ENCODE measurements at regions not wholly inside any gene's neighbourhood (a gene's known extent, or its start where the extent isn't known, plus 50 kb on each side); places are given as distances from the start of the nearest gene placed in this dataset.

DNA sequence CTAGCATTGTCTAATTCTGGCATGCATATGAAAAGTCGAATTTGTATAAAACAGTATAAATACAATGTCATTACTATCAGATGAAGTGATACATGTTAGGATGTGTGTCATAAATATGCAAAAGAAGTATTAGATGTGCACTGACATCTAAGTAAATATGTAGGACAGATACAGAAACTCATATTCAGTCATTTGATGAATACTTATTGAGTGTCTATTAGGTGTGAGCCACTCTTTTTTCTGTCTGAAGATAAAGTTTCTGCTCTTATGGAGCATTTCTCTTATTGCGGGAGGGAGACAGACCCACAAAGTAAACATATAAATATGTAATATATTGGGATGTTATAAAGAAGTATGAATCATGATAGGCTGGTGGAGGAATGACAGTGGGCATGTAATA, 426.6 kb upstream of the B3GALT2 start:
- no peak for DNase-seq

DNA sequence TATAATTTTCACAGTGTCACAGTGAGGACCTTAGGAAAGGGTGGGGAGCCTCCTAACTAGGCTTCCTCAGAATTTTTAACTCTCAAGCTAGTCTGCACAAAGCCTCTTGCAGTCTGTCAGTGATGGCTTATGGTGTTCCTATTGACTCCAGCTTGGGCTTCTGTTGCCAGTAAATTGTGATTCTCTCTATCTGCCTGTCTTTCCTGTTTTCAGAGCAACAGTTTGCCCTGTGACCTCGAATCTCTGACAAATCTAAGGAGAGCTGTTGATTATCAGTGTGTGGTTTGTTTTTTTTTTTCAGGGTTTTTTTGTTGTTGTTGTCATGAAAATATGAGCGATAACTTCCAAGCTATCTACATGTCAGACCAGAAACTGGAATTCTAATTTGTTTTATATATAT, 423.2 kb upstream of the B3GALT2 start:
- no peak for DNase-seq

DNA sequence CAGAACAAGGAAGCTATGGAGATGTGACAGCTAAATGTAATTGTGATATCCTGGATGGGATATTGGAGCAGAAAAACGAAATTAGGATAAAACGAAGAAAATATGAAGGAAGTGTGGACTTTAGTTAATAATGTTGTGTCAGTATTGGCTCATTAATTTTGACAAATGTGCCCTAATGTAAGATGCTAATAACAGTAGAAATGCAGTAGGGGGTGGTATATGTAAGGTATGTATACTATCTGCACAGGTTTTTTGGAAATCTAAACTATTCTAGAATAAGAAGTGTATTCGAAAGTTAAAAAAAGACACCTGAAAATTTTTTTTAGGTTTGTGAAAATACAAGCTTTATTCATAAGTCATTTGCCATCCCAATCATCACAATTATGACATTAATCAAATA, 421.4 kb upstream of the B3GALT2 start:
- DNase-seq = no peak

DNA sequence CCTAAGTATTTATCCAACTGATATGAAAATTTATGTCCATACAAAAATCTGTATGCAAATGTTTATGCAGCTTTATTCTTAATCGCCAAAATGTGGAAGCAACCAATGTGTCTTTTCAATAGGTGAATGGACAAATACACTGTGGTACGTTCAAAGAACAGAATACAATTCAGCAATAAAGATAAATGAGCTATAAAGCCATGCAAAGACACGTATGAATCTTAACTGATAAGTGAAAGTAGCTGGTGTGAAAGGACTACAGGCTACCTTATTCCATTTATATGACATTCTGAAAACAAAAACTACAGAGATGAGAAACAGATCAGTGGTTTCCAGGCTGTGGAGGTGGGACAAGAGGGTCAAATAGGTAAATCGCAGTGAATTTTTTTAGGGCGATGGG, 419.6 kb upstream of the B3GALT2 start:
- no peak for DNase-seq

DNA sequence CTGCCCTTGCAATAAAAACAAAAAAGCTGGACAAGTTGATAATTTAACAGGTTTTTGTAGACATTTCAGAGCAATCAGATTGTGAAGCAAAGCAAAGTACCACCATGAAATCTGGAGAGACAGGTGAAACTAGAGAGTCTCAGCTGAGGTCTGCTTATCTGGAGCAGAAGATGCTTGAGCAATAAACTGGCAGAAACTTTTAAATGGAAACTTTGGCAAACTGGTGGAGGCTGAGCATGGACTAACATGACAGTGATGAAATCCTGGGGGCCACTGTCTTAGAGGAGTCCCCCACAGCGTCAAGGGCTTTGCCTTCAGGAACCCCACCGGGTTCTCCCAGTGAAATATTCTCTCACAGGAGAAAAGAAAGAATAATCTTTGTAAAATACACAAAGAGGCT, 416.3 kb upstream of the B3GALT2 start:
- DNase-seq = no peak

DNA sequence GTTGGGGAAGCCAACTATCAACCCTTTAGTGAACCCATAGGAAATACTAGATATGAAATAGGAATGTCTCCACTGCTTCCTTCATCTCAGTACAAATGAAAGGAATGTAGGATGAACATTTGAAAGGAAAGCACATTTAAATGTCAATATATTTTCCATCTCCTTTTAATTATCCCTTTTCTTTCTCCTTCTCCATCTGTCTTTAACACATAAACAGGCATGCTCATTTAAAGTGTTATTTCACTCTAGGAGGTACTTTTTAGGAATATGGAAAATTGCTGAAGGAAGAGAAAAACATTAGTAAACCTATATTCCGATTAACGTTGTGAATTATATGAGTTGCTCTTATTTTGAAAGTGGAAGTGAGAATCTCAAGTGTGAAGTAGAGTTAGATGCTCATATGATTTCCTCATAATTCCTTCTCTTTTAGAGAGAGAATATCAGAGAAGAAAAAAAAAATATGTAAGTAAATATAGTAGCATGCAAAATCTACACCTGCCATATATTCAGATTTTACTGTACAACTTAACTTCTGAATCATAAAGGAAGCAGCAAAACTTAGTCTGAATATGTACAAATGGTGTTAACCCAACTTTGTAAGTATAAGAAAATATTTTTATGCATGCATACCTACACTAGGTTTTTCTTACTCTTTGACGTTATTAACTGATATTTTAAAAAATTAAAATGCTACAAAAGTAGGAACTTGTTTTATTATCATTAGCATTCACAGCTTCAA, 406.9 kb upstream of the B3GALT2 start:
- no peak for DNase-seq

DNA sequence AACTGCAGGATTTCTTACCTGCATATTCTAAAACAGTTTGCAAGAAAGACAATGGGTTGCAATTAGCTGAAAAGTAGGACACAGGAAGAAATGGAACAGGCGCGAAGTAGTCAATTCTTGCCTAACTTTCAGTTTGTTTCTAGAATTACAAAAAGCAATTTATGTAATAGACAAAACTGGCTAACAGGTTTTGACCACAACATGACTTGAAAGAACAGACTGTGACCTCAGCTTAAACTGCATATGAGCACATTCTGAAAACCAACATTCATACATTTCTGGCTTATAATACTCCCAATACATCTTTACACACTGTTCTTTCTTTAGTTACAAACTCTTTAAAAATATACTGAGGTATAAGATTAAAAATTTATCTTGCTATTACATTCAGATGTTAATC, 405.9 kb upstream of the B3GALT2 start:
- DNase-seq = no peak

DNA sequence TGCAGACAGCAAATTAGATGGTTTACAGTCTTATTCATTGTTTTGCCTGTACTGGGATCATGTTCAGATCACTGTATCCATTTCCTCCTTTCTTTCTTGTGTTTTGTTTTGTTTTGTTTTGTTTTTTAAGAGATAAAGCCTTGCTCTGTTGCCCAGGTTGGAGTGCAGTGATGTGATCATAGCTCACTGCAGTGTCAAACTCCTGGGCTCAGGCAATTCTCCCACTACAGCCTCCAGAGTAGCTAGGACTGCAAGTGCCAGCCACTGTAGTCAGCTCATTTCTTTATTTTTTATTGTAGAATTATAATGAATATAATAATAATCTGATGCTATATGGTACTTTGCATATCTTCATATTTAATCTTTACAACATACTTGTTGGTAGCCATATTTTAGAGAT, 403.7 kb upstream of the B3GALT2 start:
- DNase-seq = no peak

DNA sequence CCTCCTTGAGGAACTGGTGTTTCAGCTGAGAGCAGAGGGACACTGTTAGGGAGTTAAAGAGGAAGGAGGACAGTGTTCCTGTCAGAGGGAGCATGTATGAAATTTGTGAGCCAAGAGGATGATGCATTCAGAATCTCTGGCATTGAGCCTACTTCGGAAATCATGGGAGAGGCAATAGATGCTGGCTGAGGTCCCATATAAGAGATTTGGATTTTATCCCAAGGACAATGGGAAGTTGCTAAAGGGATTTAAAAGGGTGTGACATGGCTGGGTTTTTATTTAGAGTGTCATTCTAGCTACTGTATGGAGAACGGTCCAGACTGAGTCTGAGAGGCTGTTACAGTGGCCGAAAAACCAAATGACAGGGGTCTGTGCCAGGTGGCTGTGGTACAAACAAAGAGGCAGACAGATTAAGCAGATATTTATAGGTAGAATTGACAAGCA, 403.2 kb upstream of the B3GALT2 start:
- DNase-seq = no peak

DNA sequence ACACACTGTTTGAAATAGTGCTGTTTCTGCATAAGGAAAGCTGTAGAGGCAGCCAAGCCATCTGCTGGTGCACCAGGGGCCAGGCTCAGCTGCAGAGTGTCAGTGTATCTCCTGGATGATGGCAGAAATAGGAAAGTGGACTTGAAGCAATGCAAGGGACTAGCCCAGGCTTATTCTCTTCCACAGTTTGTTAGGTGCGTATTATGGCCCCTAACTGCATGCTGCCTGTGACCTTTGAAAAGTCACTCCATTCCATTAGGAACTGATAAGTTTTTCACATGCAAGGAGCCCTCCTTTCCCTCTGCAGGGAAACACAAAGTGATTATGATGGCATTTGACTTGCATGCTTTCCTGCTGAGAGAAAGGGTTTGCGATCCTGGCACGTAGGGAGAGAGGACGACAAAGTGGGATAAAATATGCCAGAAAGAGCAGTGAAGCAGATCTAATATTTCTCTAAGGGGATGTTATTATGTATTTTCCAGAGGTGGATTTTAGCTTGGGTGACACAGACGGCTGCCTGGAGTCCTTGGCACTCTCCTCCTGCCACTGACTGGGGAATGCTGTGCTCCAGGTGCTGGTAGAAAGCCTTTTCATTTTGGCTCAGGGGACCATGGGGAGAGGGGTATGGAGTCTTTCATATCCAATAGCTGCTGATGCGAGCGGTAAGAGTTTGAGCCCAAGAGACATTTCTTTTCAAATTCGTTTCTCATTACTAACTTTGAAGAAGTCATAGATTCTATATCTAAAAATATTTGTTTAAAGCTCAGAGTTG, 402.1 kb upstream of the B3GALT2 start:
- DNase-seq = no peak

DNA sequence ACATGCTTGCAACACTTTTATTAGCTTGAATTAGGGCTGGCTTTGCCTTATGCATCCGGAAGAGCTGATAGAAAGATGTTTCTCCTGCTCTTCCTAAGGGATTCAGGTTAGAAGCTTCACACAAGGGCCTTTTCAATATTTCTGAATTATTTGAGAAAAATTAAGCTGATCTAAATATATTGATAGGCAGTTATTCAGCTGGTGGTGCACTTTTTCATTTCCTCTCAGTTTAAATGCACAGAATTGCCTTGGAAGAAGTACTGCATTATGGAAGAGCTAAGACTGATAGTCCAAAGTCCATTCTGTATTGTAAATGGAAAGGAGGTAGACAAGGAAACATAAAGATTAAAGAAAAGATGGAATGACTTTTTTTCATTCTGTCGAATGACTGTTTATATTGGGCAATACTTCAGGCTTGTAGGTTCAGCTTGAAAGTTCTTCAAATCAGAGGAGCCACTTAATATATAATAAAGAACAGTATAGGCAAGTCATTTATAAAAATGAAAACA, 398.4 kb upstream of the B3GALT2 start:
- DNase-seq = no peak

DNA sequence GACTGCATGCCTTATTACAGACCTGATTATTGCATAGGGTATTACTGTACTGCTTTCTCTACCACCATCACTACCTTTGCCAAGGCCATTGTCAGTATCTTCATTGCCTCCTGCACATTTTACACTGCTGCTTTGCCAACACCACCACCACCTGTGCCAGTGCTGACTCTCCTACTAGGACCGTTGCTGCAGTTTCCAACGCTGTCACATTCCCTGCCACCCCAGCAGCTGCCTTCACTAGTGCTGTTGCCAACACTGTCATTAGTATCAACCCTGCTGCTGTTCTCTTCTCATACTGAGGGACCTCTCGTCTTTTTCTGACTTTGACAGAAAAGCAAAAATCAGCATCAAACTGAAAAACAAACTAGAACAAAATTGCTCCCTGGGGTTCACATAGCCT, 394.9 kb upstream of the B3GALT2 start:
- no peak for DNase-seq

DNA sequence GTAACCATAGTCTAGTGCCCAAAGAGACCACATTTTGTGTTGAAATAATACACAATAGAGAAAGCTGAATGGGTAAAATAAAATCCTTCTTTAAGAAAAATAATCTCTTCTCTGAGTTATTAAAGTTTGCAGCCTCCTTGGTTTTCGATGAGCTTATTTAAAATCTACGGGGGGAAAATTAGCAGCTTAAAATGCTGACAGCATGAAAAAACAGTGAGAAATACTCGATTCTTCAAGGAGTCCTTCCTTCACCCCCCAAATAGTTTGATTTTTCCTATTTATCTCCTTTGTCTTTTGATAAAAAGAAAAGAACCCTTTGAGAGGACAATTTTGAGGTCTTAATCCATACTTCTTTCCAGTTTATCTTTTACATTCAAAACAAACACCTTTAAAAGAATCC, 394.0 kb upstream of the B3GALT2 start:
- DNase-seq = no peak

DNA sequence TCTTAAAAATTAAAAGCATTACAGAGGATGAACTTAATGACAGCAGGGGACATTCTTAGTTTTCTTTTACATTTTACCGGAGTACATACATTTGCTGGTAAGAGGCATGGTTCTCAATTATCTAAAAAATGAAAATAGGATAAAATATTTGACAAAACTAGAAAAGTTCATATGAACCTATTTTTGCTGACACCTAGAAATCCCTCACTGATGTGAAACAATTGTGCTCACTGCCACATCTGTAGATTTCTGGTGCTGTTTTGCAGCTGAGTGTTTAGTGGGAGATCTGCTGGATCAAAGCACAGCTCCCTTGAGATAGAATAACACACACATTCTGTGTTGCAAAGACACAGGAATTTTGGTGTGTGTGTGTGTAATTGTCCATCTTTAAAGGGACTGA, 392.9 kb upstream of the B3GALT2 start:
- DNase-seq = no peak

DNA sequence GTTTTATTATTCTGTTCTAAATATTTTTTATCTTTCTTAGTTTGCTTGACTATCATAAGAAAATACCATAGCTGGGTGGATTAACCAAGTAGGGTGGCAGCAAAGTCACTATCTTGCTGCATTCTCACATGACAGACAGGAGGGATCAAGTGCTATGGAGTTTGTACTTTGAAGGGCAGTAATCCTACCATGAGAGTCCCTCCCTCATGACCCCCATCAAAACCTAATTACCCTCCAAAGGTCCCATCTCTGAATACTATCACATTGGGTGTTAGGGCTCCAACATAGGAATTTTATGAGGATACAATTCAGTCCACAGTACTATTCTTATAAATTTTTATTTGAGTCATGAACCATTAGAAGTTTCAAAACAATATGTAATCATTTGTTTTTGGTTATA, 388.5 kb upstream of the B3GALT2 start:
- DNase-seq = no peak

DNA sequence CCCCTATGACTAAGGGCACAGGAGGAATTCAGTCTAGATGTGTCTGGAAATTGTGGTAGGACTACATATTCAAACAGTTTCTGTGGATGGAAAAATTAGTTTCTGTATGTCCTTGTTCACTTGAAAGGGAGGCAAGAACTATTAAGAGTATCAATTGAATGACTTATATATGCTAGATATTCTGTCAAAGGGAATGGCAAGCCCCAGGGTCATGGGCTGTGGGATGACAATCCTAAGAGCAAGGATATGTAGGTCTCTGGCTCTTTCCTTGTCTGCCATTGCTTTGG, 383.5 kb upstream of the B3GALT2 start:
- no peak for DNase-seq

DNA sequence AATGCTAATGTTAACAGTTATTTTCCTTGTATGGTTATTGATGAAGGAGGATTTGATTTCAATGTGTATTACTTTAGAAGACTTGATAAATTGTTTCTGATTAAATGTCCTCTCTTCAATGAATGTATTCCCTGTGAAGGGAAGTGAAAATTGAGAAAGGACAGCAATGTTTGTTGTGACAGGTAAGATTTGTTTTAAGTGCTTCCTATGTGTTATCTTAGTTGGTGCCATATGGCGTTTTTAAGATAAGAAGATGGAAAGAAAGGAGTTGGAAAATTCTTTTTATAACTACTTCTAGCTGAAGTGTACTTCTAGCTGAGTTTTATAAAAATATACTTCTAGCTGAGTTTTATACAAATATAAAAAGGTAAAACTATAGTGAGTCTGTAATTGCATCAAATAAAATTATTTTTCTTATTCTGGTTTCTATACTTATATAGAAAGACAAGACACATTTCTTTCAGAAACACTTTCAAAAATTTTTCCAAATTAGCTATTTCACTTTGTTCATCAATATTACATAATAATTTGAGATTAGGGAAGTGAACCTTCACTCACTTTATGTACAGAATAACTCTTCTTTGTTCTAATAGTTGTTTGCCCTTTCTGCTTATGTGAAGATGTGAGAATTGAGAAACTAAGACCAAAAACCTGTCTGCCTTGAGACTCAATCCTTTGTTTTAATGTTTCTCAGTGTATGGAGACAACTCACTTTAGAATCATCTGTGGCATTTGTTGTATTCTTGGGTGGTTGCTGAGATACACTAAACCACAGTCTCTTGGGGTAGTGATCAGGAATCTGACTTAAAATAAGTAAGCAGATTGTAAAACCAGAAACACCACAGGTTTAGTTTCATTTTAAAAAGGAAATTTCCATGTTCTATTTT, 382.9 kb upstream of the B3GALT2 start:
- DNase-seq = no peak

DNA sequence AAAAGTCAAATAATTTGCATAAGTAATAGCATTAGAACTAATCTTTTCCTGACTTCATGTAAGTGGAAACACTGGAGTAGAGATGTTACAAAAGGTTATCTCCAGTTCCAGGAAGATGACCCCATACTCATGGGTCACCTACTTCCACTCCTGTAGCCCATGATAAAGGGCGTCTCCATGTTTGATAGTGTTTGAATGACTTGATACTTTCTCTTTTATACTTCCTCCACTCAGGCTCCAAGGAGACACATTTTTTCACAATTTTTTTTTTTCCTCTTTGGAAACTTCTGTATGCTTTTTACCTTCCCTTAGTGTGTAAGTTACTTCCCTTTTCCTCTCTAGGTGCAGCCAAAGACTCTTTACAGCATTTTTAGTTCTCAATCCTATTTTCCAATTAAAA, 382.1 kb upstream of the B3GALT2 start:
- no peak for DNase-seq

DNA sequence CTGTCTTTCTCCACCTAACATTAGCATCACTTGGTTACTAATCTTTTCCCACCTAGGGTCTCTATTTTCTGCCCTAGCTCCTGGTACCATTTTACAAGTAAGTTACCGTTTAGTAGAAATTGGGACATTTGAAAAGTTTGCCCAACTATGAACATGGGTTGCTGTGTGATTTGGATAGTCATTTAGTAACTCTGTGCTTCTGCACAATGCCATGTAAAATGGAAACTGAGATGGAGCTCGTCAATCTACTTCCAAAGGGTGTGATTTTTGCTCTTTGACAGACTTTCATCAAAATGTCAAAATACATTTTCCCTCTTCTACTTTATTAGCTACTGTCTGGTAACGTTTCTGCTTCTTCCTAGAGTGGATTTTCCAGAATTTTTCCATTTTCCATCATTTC, 381.5 kb upstream of the B3GALT2 start:
- no peak for DNase-seq

DNA sequence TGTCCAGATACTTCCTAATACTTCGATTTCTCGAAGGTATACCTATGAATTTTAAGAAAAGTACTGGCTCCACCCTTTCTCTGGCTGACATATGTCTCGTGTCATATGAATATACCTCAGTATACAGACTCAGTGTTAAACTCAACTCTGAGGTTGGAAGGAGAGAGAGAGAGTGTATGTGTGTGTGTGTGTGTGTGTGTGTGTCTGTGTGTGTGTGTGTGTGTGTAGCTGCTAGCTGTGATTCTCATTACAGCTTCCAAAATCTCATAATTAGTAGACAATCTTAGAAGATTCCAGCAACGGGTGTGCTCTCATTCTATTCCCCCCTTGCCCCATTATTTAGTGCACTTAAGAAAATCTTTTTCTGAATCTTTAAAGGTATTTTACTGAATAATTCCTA, 380.3 kb upstream of the B3GALT2 start:
- DNase-seq = no peak

DNA sequence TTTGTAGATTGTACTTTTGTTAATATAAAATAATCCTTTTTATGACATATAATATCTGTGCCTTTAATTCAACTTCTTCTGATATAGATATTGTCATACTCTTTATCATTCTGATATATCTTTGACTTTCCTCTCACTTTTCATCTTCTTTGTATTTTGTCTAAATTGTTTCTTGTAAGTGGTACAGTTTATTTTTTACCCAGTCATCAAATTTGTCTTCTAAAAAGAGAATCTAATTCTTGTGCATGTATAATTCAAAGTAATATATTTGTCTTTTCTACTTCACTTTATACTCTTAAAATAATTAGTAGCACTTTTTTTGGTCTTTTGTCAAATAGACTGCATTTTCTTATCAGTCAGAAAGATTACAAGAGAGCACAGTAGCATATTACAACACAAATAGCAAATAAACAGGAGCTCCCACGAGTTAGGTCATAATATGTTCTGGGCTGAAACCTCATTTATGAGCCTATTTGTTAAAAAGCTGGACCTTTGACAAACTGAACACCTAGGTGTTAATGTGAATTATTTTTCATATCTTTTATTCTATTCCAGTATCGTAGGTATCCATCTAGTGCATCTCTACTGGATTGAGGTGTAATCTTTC, 379.7 kb upstream of the B3GALT2 start:
- DNase-seq = no peak

DNA sequence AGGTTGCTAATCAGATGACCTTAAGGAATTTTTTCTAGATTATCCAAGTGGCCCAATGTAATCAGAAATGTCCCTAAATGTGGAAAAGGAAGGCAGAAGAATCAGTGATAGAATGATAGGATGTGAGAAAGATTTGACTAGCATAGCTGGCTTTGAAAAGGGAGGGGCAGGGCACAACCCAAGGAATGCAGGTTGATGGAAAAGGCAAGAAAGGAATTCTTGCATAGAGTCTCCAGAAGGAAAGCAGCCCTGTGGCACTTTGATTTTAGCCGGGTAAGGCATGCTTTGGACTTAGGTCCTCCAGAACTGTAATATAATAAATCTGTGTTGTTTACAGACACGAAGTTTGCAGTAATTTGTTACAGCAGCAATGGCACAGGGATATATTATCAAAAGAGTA, 375.7 kb upstream of the B3GALT2 start:
- no peak for DNase-seq

DNA sequence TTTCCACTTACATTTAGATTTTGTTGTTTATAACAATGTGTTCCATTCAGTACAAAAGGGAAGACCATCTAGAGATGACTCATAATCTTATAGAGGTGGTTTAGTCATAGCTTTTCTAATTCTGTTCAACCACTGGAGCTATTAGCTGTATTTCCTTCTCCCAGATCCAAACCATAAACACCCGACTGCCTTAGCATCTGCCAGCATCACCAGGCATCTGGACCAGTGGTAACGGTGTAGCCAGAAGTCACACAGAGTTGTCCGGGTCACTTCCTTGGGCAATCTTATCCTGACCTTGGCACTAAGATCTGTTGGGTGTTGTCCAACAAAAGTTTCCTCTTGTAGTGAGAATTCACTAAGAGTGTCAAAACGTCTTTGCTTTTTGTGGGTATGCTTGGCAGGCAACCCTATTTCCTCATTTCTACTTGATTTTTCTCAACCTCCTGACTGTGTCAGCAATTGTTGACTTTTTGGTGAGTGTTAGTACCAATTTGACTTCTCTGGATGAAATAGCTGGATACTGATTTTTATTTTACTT, 372.1 kb upstream of the B3GALT2 start:
- DNase-seq = peak; percentile 28

All from activated naive CD4-positive, alpha-beta T cell treated with Interleukin-2 at 50 U/mL for 16 hours (primary cell).